HepG2 (cell line): ENCODE measurements at regions not wholly inside any gene's neighbourhood (a gene's known extent, or its start where the extent isn't known, plus 50 kb on each side); places are given as distances from the start of the nearest gene placed in this dataset.

ENCODE experiments used
- ATAC-seq: fragments of 200-7000 bp; cut with Tn5 transposase; 3 replicates; pipeline ENCODE4 v1.9.1; 2020; ENCODE audit warnings: mild to moderate bottlenecking, moderate library complexity
- BruUV-seq: library from RNA; stranded (reverse); fragments of 400-500 nt; replicated peaks from 2 replicates; lab custom pipeline; 2021; lab: Mats Ljungman, UMichigan
- CTCF ChIA-PET: fragments of 300-600 bp; formaldehyde crosslinking; extraction: SDS; loops from one replicate; lab custom pipeline; 2021; ENCODE audit warnings: low total read pairs, inconsistent platforms, low intra/inter-chr PET ratio; lab: Yijun Ruan, JAX
- POLR2A ChIA-PET: fragments of 350-600 bp; sonication (Branson Sonifier 250); formaldehyde crosslinking; loops from one replicate; lab custom pipeline; 2020; ENCODE audit warnings: antibody characterized with exemption, inconsistent platforms; lab: Yijun Ruan, JAX
- DNase-seq: peaks from one replicate; pipeline ENCODE4 v3.0.0-alpha.2; 2015; ENCODE audit warnings: low spot score
- FAIRE-seq: peaks from 3 replicates; lab custom pipeline; 2011; peaks lifted over from hg19 to GRCh38; lab: Jason Lieb, UNC
- H2AFZ ChIP-seq: one replicate; pipeline ENCODE4 v1.6.1; 2011; ENCODE audit warnings: low read length, inconsistent platforms
- H3K27ac ChIP-seq: fragments of 300-600 bp; 3 replicates; pipeline ENCODE4 v1.8.0; 2011; ENCODE audit warnings: mixed run types, mild to moderate bottlenecking, mixed read lengths, low read length, inconsistent platforms; ENCODE audit not compliant: insufficient read depth; ENCODE audit errors: extremely low read length
- H3K27me3 ChIP-seq, 2 experiments: fragments of 200-600 bp in 1 of 2; 2 replicates in 1 of 2; 3 replicates in 1 of 2; pipeline versions ENCODE4 v1.6.0 to v1.8.0; 2011; ENCODE audit warnings: low read length in 2 of 2, mild to moderate bottlenecking in 2 of 2, moderate library complexity in 2 of 2, inconsistent platforms in 1 of 2; ENCODE audit not compliant: insufficient read depth in 2 of 2, control insufficient read depth in 1 of 2
- H3K36me3 ChIP-seq, 2 experiments: fragments of 200-600 bp in 1 of 2; replicated peaks in 1 of 2; 2 replicates in 1 of 2; 3 replicates in 1 of 2; pipeline versions ENCODE4 v1.5.1 to v1.8.0; 2011; ENCODE audit warnings: low read length in 2 of 2, inconsistent platforms in 1 of 2; ENCODE audit not compliant: insufficient read depth in 2 of 2, control insufficient read depth in 1 of 2
- H3K4me1 ChIP-seq: 2 replicates; pipeline ENCODE4 v1.5.1; 2012; ENCODE audit warnings: low read length, inconsistent platforms; ENCODE audit not compliant: insufficient read depth
- H3K4me2 ChIP-seq: 2 replicates; pipeline ENCODE4 v1.6.0; 2011; ENCODE audit warnings: low read depth, low read length, inconsistent platforms
- H3K4me3 ChIP-seq, 3 experiments: fragments of 200-600 bp in 1 of 3; sonication (generic), shearing (Covaris generic) in 1 of 3; replicated peaks in 1 of 3; 2 replicates each; pipeline ENCODE4 v1.5.1; 2011 to 2016; ENCODE audit warnings: low read length in 3 of 3, inconsistent platforms in 2 of 3, low read depth in 2 of 3, mild to moderate bottlenecking in 2 of 3, control low read depth in 1 of 3, mixed read lengths in 1 of 3; ENCODE audit not compliant: insufficient read depth in 1 of 3
- H3K79me2 ChIP-seq: one replicate; pipeline ENCODE4 v1.6.1; 2011; ENCODE audit warnings: low read length, inconsistent platforms; ENCODE audit not compliant: insufficient read depth
- H3K9ac ChIP-seq: 2 replicates; pipeline ENCODE4 v1.6.0; 2011; ENCODE audit warnings: mild to moderate bottlenecking, low read depth, low read length, inconsistent platforms; ENCODE audit not compliant: insufficient read depth
- H3K9me3 ChIP-seq: 2 replicates; pipeline ENCODE4 v1.5.1; 2012; ENCODE audit warnings: mild to moderate bottlenecking, low read length
- H4K20me1 ChIP-seq: 2 replicates; pipeline ENCODE4 v1.6.0; 2011; ENCODE audit warnings: inconsistent platforms, mild to moderate bottlenecking, low read length, moderate library complexity; ENCODE audit not compliant: insufficient read depth
- ATF6 ChIP-seq: sonication (generic); formaldehyde crosslinking; conservative IDR thresholded peaks from 2 replicates; pipeline ENCODE4 v1.4.0; 2020; ENCODE audit warnings: missing genetic modification reagents
- ATRX ChIP-seq: sonication (generic); formaldehyde crosslinking; IDR thresholded peaks from 2 replicates; pipeline ENCODE4 v1.4.0; 2020; ENCODE audit warnings: missing genetic modification reagents, borderline replicate concordance
- EED ChIP-seq: sonication (generic); formaldehyde crosslinking; IDR thresholded peaks from 2 replicates; pipeline ENCODE4 v1.5.0; 2020; ENCODE audit warnings: mild to moderate bottlenecking, missing genetic modification reagents
- GZF1 ChIP-seq: sonication (generic); formaldehyde crosslinking; IDR thresholded peaks from 2 replicates; pipeline ENCODE4 v1.5.1; 2020; ENCODE audit warnings: mild to moderate bottlenecking, missing genetic modification reagents
- KDM2A ChIP-seq: sonication (generic); formaldehyde crosslinking; IDR thresholded peaks from 2 replicates; pipeline ENCODE4 v1.4.0; 2020; ENCODE audit warnings: low read depth, missing genetic modification reagents, borderline replicate concordance
- NFRKB ChIP-seq: fragments of 450-650 bp; IDR thresholded peaks from 2 replicates; pipeline ENCODE4 v1.6.1; 2017
- RXRB ChIP-seq: IDR thresholded peaks from 2 replicates; pipeline ENCODE4 v1.6.1; 2016; ENCODE audit warnings: borderline replicate concordance, missing genetic modification reagents, missing compliant biosample characterization
- WIZ ChIP-seq: sonication (generic); formaldehyde crosslinking; IDR thresholded peaks from 2 replicates; pipeline ENCODE4 v1.5.1; 2020; ENCODE audit warnings: mild to moderate bottlenecking, missing genetic modification reagents
- ZNF713 ChIP-seq: sonication (generic); formaldehyde crosslinking; IDR thresholded peaks from 2 replicates; pipeline ENCODE4 v1.4.0; 2020; ENCODE audit warnings: mild to moderate bottlenecking, missing genetic modification reagents
- WGBS: methylation state at CpG from one replicate; pipeline ENCODE4 v1.1.6; 2017; ENCODE audit warnings: low lambda C conversion rate; 5-methylcytosine and 5-hydroxymethylcytosine counted together
- in situ Hi-C: cut with HindIII; loops from 2 replicates; pipeline ENCODE4 v1.10.0; 2017; ENCODE audit warnings: low pct_unique_long_range_greater_than_20kb; ENCODE audit not compliant: extremely low pct_ligation_motif_present
- intact Hi-C: fragments of 100-400 bp; cut with micrococcal nuclease; formaldehyde crosslinking; loops from one replicate; pipeline ENCODE4 v1.10.0; 2022; ENCODE audit not compliant: unreplicated experiment
- TF ChIP-seq, protein P1 (sequence below): sonication (generic); formaldehyde crosslinking; IDR thresholded peaks from 2 replicates; pipeline ENCODE4 v1.8.0; 2022; ENCODE audit warnings: low read depth, missing genetic modification reagents
- TF ChIP-seq, protein P2 (sequence below): IDR thresholded peaks from 2 replicates; pipeline ENCODE4 v1.6.1; 2018; ENCODE audit warnings: missing genetic modification reagents
- TF ChIP-seq, protein P3 (sequence below): sonication (generic); formaldehyde crosslinking; IDR thresholded peaks from 2 replicates; pipeline ENCODE4 v1.5.0; 2020; ENCODE audit warnings: mild to moderate bottlenecking, missing genetic modification reagents
- TF ChIP-seq, protein P4 (sequence below): sonication (generic); formaldehyde crosslinking; IDR thresholded peaks from 2 replicates; pipeline ENCODE4 v1.4.0; 2020; ENCODE audit warnings: mild to moderate bottlenecking, missing genetic modification reagents

DNA sequence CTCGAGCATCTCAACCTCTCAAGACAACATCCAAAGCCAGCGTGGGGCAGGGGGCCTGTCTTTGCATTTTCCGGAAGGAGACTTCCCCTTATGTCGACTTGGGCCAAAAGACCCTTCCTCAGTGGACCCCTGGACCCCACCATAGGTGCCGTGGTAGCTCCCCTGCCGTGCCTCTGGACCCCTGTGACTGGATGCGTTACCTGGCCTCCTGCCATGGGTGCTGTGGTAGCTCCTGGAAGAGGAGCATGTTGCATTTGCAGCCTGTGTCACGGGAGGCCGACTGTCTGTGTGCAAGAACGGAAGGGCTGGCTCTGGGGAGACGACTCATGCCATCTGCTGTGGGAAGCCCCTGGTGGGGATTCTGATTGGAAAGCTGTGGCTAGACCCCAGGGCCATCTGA is 130.1 kb downstream of the FOXL1 start (continued):
- TF ChIP-seq, protein P1, sequence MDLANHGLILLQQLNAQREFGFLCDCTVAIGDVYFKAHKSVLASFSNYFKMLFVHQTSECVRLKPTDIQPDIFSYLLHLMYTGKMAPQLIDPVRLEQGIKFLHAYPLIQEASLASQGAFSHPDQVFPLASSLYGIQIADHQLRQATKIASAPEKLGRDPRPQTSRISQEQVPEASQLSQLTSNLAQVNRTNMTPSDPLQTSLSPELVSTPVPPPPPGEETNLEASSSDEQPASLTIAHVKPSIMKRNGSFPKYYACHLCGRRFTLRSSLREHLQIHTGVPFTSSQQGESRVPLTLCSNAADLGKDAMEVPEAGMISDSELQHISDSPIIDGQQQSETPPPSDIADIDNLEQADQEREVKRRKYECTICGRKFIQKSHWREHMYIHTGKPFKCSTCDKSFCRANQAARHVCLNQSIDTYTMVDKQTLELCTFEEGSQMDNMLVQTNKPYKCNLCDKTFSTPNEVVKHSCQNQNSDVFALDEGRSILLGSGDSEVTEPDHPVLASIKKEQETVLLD (CRISPR knock-in tag) = no peak

DNA sequence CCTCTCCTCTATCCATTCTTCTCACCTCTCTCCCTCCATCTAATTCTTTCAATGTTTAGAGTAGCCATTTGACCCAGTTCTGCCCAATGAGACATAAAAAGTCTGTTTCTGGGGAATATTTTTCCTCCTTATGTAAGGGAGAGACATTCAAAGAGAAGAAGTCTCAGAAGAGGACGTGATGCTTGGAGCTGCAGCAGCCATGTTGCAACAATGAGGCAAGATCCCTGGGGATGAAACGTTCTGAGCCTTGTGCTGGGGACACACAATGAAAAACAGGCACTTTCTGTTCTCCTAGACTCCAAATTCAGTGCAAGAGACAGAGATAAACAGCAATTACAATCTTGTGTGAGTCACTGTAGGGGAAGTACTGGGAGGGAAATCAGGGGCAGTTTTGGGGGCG is 130.8 kb downstream of the FOXL1 start:
- no TSS peak for BruUV-seq
- Histone ChIP-seq H3K4me2 (no peak overlapping the region), H3K4me1 (no peaks in the 10 kb centered on the region), H3K9me3 (no peaks in the 10 kb centered on the region), H4K20me1 (no peaks in the 10 kb centered on the region), H3K79me2 (no peaks in the 10 kb centered on the region), H3K4me3 (no peak overlapping the region), H3K27ac (no peak overlapping the region), H3K27me3 (peaks cover 8 to 71% of the 10 kb centered on the region in 2 experiments; a peak in 4 of 5 replicates), H2AFZ (no peak overlapping the region), H3K36me3 (no peaks in the 10 kb centered on the region), H3K9ac (no peak overlapping the region)
- DNase-seq = no peak
- in situ Hi-C loops = no loop called here
- 11% methylated on average over 3 of the region's 3 CpGs for WGBS
- ChIA-PET POLR2A (no interaction called here), CTCF (no interaction called here)
- no peak for FAIRE-seq
- no peak for TF ChIP-seq NFRKB
- TF ChIP-seq ZNF713 (CRISPR knock-in tag) = no peak
- TF ChIP-seq WIZ (CRISPR knock-in tag) = no peak
- TF ChIP-seq, protein P2, sequence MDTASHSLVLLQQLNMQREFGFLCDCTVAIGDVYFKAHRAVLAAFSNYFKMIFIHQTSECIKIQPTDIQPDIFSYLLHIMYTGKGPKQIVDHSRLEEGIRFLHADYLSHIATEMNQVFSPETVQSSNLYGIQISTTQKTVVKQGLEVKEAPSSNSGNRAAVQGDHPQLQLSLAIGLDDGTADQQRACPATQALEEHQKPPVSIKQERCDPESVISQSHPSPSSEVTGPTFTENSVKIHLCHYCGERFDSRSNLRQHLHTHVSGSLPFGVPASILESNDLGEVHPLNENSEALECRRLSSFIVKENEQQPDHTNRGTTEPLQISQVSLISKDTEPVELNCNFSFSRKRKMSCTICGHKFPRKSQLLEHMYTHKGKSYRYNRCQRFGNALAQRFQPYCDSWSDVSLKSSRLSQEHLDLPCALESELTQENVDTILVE (CRISPR knock-in tag) = no peak
- no peak for TF ChIP-seq GZF1 (CRISPR knock-in tag)
- TF ChIP-seq, protein P3, sequence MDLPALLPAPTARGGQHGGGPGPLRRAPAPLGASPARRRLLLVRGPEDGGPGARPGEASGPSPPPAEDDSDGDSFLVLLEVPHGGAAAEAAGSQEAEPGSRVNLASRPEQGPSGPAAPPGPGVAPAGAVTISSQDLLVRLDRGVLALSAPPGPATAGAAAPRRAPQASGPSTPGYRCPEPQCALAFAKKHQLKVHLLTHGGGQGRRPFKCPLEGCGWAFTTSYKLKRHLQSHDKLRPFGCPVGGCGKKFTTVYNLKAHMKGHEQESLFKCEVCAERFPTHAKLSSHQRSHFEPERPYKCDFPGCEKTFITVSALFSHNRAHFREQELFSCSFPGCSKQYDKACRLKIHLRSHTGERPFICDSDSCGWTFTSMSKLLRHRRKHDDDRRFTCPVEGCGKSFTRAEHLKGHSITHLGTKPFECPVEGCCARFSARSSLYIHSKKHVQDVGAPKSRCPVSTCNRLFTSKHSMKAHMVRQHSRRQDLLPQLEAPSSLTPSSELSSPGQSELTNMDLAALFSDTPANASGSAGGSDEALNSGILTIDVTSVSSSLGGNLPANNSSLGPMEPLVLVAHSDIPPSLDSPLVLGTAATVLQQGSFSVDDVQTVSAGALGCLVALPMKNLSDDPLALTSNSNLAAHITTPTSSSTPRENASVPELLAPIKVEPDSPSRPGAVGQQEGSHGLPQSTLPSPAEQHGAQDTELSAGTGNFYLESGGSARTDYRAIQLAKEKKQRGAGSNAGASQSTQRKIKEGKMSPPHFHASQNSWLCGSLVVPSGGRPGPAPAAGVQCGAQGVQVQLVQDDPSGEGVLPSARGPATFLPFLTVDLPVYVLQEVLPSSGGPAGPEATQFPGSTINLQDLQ (CRISPR knock-in tag) = no peak
- TF ChIP-seq, protein P4, sequence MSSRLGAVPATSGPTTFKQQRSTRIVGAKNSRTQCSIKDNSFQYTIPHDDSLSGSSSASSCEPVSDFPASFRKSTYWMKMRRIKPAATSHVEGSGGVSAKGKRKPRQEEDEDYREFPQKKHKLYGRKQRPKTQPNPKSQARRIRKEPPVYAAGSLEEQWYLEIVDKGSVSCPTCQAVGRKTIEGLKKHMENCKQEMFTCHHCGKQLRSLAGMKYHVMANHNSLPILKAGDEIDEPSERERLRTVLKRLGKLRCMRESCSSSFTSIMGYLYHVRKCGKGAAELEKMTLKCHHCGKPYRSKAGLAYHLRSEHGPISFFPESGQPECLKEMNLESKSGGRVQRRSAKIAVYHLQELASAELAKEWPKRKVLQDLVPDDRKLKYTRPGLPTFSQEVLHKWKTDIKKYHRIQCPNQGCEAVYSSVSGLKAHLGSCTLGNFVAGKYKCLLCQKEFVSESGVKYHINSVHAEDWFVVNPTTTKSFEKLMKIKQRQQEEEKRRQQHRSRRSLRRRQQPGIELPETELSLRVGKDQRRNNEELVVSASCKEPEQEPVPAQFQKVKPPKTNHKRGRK = no peak
- TF ChIP-seq ATRX (CRISPR knock-in tag) = no peak
- no peak for TF ChIP-seq EED (CRISPR knock-in tag)
- TF ChIP-seq ATF6 = no peak
- TF ChIP-seq RXRB (CRISPR knock-in tag) = no peak
- no peak for TF ChIP-seq KDM2A (CRISPR knock-in tag)
- ATAC-seq = no peak
- intact Hi-C loops = no loop called here
